ENCODE measurements at regions not wholly inside any gene's neighbourhood (a gene's known extent, or its start where the extent isn't known, plus 50 kb on each side); places are given as distances from the start of the nearest gene placed in this dataset.
"Not testable (repeated sequence)": the region's sequence is repeated elsewhere in the genome, so short reads cannot be mapped to it uniquely, and the experiment has no call there.

GRCh38 chr5:117652958-117653280 is 1078.3 kb upstream of the SEMA6A start:
- Mint-ChIP-seq H3K27me3 (ENCODE audit: insufficient read depth) (no peaks in the 10 kb centered on the region), H3K36me3 (ENCODE audit: low read depth) (no peaks in the 10 kb centered on the region), H3K9me3 (no peaks in the 10 kb centered on the region), H3K27ac (no peak overlapping the region), H3K4me1 (ENCODE audit: low read depth) (no peaks in the 10 kb centered on the region), H3K4me3 (no peak overlapping the region)
- DNase-seq (ENCODE audit: low spot score) = no peak
- intact Hi-C loops (cut with micrococcal nuclease) = no loop called here

GRCh38 chr5:117652036-117652957 is 1077.7 kb upstream of the SEMA6A start:
- Mint-ChIP-seq H3K4me1 (ENCODE audit: low read depth) (no peaks in the 10 kb centered on the region), H3K36me3 (ENCODE audit: low read depth) (no peaks in the 10 kb centered on the region), H3K27ac (no peak overlapping the region), H3K9me3 (no peaks in the 10 kb centered on the region), H3K4me3 (no peak overlapping the region), H3K27me3 (ENCODE audit: insufficient read depth) (no peaks in the 10 kb centered on the region)
- DNase-seq (ENCODE audit: low spot score) = no peak
- intact Hi-C loops (cut with micrococcal nuclease) = no loop called here

GRCh38 chr5:117649821-117650220 is 1075.2 kb upstream of the SEMA6A start:
- Mint-ChIP-seq H3K4me3 (no peak overlapping the region), H3K9me3 (no peaks in the 10 kb centered on the region), H3K4me1 (ENCODE audit: low read depth) (no peaks in the 10 kb centered on the region), H3K27me3 (ENCODE audit: insufficient read depth) (no peaks in the 10 kb centered on the region), H3K36me3 (ENCODE audit: low read depth) (no peaks in the 10 kb centered on the region), H3K27ac (no peak overlapping the region)
- intact Hi-C loops (cut with micrococcal nuclease) = no loop called here
- no peak for DNase-seq (ENCODE audit: low spot score)

- Mint-ChIP-seq H3K9me3 (no peaks in the 10 kb centered on the region), H3K27me3 (ENCODE audit: insufficient read depth) (no peaks in the 10 kb centered on the region), H3K4me1 (ENCODE audit: low read depth) (no peaks in the 10 kb centered on the region), H3K27ac (no peak overlapping the region), H3K4me3 (no peak overlapping the region), H3K36me3 (ENCODE audit: low read depth) (no peaks in the 10 kb centered on the region)
- DNase-seq (ENCODE audit: low spot score) = no peak
- intact Hi-C loops (cut with micrococcal nuclease) = no loop called here
Measured at GRCh38 chr5:117645400-117645799, 1070.8 kb upstream of the SEMA6A start.

- Mint-ChIP-seq H3K4me3 (no peak overlapping the region), H3K27me3 (ENCODE audit: insufficient read depth) (no peaks in the 10 kb centered on the region), H3K27ac (no peak overlapping the region), H3K9me3 (peaks cover 4% of the 10 kb centered on the region), H3K36me3 (ENCODE audit: low read depth) (no peaks in the 10 kb centered on the region), H3K4me1 (ENCODE audit: low read depth) (no peaks in the 10 kb centered on the region)
- no peak for DNase-seq (ENCODE audit: low spot score)
- intact Hi-C loops (cut with micrococcal nuclease) = no loop called here
Measured at GRCh38 chr5:117638581-117638980, 1064.0 kb upstream of the SEMA6A start.

GRCh38 chr5:117633093-117633492 is 1058.5 kb upstream of the SEMA6A start:
- Mint-ChIP-seq H3K9me3 (peaks cover 19% of the 10 kb centered on the region), H3K4me3 (no peak overlapping the region), H3K27ac (no peak overlapping the region), H3K36me3 (ENCODE audit: low read depth) (no peaks in the 10 kb centered on the region), H3K4me1 (ENCODE audit: low read depth) (no peaks in the 10 kb centered on the region), H3K27me3 (ENCODE audit: insufficient read depth) (no peaks in the 10 kb centered on the region)
- no peak for DNase-seq (ENCODE audit: low spot score)
- intact Hi-C loops (cut with micrococcal nuclease) = no loop called here

- Mint-ChIP-seq H3K4me1 (ENCODE audit: low read depth) (no peaks in the 10 kb centered on the region), H3K27me3 (ENCODE audit: insufficient read depth) (no peaks in the 10 kb centered on the region)
Measured at GRCh38 chr5:117624201-117624600, 1049.6 kb upstream of the SEMA6A start.

GRCh38 chr5:117623042-117623805 is 1048.6 kb upstream of the SEMA6A start:
- H3K4me3 Mint-ChIP-seq = no peak overlapping the region
- H3K27me3 Mint-ChIP-seq (ENCODE audit: insufficient read depth) = no peaks in the 10 kb centered on the region
- peaks cover 7% of the 10 kb centered on the region for H3K9me3 Mint-ChIP-seq
- no peaks in the 10 kb centered on the region for H3K4me1 Mint-ChIP-seq (ENCODE audit: low read depth)
- DNase-seq (ENCODE audit: low spot score) = no peak
- intact Hi-C loops (cut with micrococcal nuclease) = no loop called here
- H3K27ac Mint-ChIP-seq = no peak overlapping the region
- no peaks in the 10 kb centered on the region for H3K36me3 Mint-ChIP-seq (ENCODE audit: low read depth)

More at GRCh38 chr5:117624201-117624600, 1049.6 kb upstream of the SEMA6A start:
- peaks cover 4% of the 10 kb centered on the region for H3K9me3 Mint-ChIP-seq
- intact Hi-C loops (cut with micrococcal nuclease) = no loop called here
- DNase-seq (ENCODE audit: low spot score) = no peak
- H3K36me3 Mint-ChIP-seq (ENCODE audit: low read depth) = no peaks in the 10 kb centered on the region
- no peak overlapping the region for H3K27ac Mint-ChIP-seq
- H3K4me3 Mint-ChIP-seq = no peak overlapping the region

GRCh38 chr5:117621921-117622320 is 1047.3 kb upstream of the SEMA6A start:
- Mint-ChIP-seq H3K27me3 (ENCODE audit: insufficient read depth) (no peaks in the 10 kb centered on the region), H3K4me3 (no peak overlapping the region), H3K4me1 (ENCODE audit: low read depth) (no peaks in the 10 kb centered on the region), H3K27ac (no peak overlapping the region), H3K36me3 (ENCODE audit: low read depth) (no peaks in the 10 kb centered on the region), H3K9me3 (peaks cover 6% of the 10 kb centered on the region)
- intact Hi-C loops (cut with micrococcal nuclease) = no loop called here
- no peak for DNase-seq (ENCODE audit: low spot score)

- intact Hi-C loops (cut with micrococcal nuclease) = no loop called here
Measured at GRCh38 chr5:117615226-117615625, 1040.6 kb upstream of the SEMA6A start.

GRCh38 chr5:117614408-117614807 is 1039.8 kb upstream of the SEMA6A start:
- no peaks in the 10 kb centered on the region for H3K36me3 Mint-ChIP-seq (ENCODE audit: low read depth)
- H3K27ac Mint-ChIP-seq = no peak overlapping the region
- no peak overlapping the region for H3K4me3 Mint-ChIP-seq
- H3K9me3 Mint-ChIP-seq = peaks cover 8% of the 10 kb centered on the region
- no peak for DNase-seq (ENCODE audit: low spot score)
- no peaks in the 10 kb centered on the region for H3K4me1 Mint-ChIP-seq (ENCODE audit: low read depth)
- no peaks in the 10 kb centered on the region for H3K27me3 Mint-ChIP-seq (ENCODE audit: insufficient read depth)
- intact Hi-C loops (cut with micrococcal nuclease) = no loop called here

More at GRCh38 chr5:117615226-117615625, 1040.6 kb upstream of the SEMA6A start:
- DNase-seq (ENCODE audit: low spot score) = no peak
- no peaks in the 10 kb centered on the region for H3K36me3 Mint-ChIP-seq (ENCODE audit: low read depth)
- H3K4me3 Mint-ChIP-seq = no peak overlapping the region
- no peak overlapping the region for H3K27ac Mint-ChIP-seq
- H3K9me3 Mint-ChIP-seq = peaks cover 4% of the 10 kb centered on the region
- H3K27me3 Mint-ChIP-seq (ENCODE audit: insufficient read depth) = no peaks in the 10 kb centered on the region
- no peaks in the 10 kb centered on the region for H3K4me1 Mint-ChIP-seq (ENCODE audit: low read depth)

GRCh38 chr5:117604845-117605244 is 1030.2 kb upstream of the SEMA6A start:
- peaks cover under 1% of the 10 kb centered on the region for H3K9me3 Mint-ChIP-seq
- H3K4me1 Mint-ChIP-seq (ENCODE audit: low read depth) = no peaks in the 10 kb centered on the region
- no peak overlapping the region for H3K27ac Mint-ChIP-seq
- DNase-seq (ENCODE audit: low spot score) = no peak
- H3K4me3 Mint-ChIP-seq = no peak overlapping the region
- intact Hi-C loops (cut with micrococcal nuclease) = no loop called here
- H3K36me3 Mint-ChIP-seq (ENCODE audit: low read depth) = no peaks in the 10 kb centered on the region
- peaks cover 1% of the 10 kb centered on the region for H3K27me3 Mint-ChIP-seq (ENCODE audit: insufficient read depth)

GRCh38 chr5:117599811-117600210 is 1025.2 kb upstream of the SEMA6A start:
- H3K4me1 Mint-ChIP-seq (ENCODE audit: low read depth); H3K27me3 Mint-ChIP-seq (ENCODE audit: insufficient read depth); H3K9me3 Mint-ChIP-seq; intact Hi-C loops (cut with micrococcal nuclease); H3K27ac Mint-ChIP-seq; DNase-seq (ENCODE audit: low spot score); H3K4me3 Mint-ChIP-seq; H3K36me3 Mint-ChIP-seq (ENCODE audit: low read depth): not testable (repeated sequence)
